Activated CD8-positive, alpha-beta memory T cell treated with anti-CD3 and anti-CD28 coated beads, Interleukin-2, amount 10 ng/mL, durations not matched to agents 7 days and 5 days (primary cell): ENCODE measurements at regions not wholly inside any gene's neighbourhood (a gene's known extent, or its start where the extent isn't known, plus 50 kb on each side); places are given as distances from the start of the nearest gene placed in this dataset.
"Not testable (repeated sequence)": the region's sequence is repeated elsewhere in the genome, so short reads cannot be mapped to it uniquely, and the experiment has no call there.

Source experiments
- ATAC-seq: fragments of 150-1000 bp; cut with Tn5 transposase; one replicate; pipeline ENCODE4 v1.10.0; 2021; ENCODE audit warnings: moderate library complexity
- CTCF ChIA-PET: fragments of 350-600 bp; sonication (Branson Sonifier 250); formaldehyde crosslinking; loops from one replicate; lab custom pipeline; 2021; ENCODE audit warnings: antibody characterized with exemption; lab: Charles Lee
- DNase-seq: peaks from one replicate; pipeline ENCODE4 v3.0.0-alpha.2; 2020
- H3K27ac Mint-ChIP-seq: one replicate; pipeline ENCODE4 v1.8.0; 2021; ENCODE audit warnings: mild to moderate bottlenecking, mixed read lengths
- H3K27me3 Mint-ChIP-seq: one replicate; pipeline ENCODE4 v1.8.0; 2021; ENCODE audit warnings: mixed read lengths
- H3K36me3 Mint-ChIP-seq: one replicate; pipeline ENCODE4 v1.8.0; 2021; ENCODE audit warnings: mild to moderate bottlenecking, mixed read lengths
- H3K4me1 Mint-ChIP-seq: one replicate; pipeline ENCODE4 v1.8.0; 2021; ENCODE audit warnings: mixed read lengths
- H3K4me3 Mint-ChIP-seq: one replicate; pipeline ENCODE4 v1.8.0; 2021; ENCODE audit warnings: mild to moderate bottlenecking, moderate library complexity, mixed read lengths
- H3K9me3 Mint-ChIP-seq: one replicate; pipeline ENCODE4 v1.8.0; 2022; ENCODE audit warnings: low read depth, mixed read lengths

GRCh38 chr15:99799182-99799853, 66.1 kb upstream of the LYSMD4 start:
- CTCF ChIA-PET, result not testable (repeated sequence)

GRCh38 chr15:99796940-99797870, 64.0 kb upstream of the LYSMD4 start:
- H3K4me1 Mint-ChIP-seq, H3K9me3 Mint-ChIP-seq, ATAC-seq, H3K27me3 Mint-ChIP-seq, DNase-seq, H3K4me3 Mint-ChIP-seq, CTCF ChIA-PET, H3K27ac Mint-ChIP-seq, H3K36me3 Mint-ChIP-seq: not testable (repeated sequence)

More at GRCh38 chr15:99799182-99799853, 66.1 kb upstream of the LYSMD4 start:
- DNase-seq, ATAC-seq, H3K4me3 Mint-ChIP-seq, H3K27me3 Mint-ChIP-seq, H3K4me1 Mint-ChIP-seq, H3K27ac Mint-ChIP-seq, H3K36me3 Mint-ChIP-seq, H3K9me3 Mint-ChIP-seq: not testable (repeated sequence)

- H3K9me3 Mint-ChIP-seq, H3K36me3 Mint-ChIP-seq, CTCF ChIA-PET, H3K4me1 Mint-ChIP-seq, DNase-seq, H3K4me3 Mint-ChIP-seq, H3K27ac Mint-ChIP-seq, ATAC-seq: not testable (repeated sequence)
- peaks cover 15% of the 10 kb centered on the region for H3K27me3 Mint-ChIP-seq
Observed at GRCh38 chr15:99791881-99792807, 58.9 kb upstream of the LYSMD4 start.

- CTCF ChIA-PET, H3K36me3 Mint-ChIP-seq, H3K9me3 Mint-ChIP-seq, ATAC-seq, H3K27ac Mint-ChIP-seq, DNase-seq, H3K4me1 Mint-ChIP-seq, H3K4me3 Mint-ChIP-seq: not testable (repeated sequence)
- peaks cover 23% of the 10 kb centered on the region for H3K27me3 Mint-ChIP-seq
Observed at GRCh38 chr15:99790751-99791150, 57.5 kb upstream of the LYSMD4 start.

- Mint-ChIP-seq H3K27ac (no peak overlapping the region), H3K27me3 (peaks cover 23% of the 10 kb centered on the region), H3K4me3 (no peak overlapping the region), H3K36me3 (no peaks in the 10 kb centered on the region), H3K4me1 (no peaks in the 10 kb centered on the region), H3K9me3 (no peaks in the 10 kb centered on the region)
- CTCF ChIA-PET, result interaction anchor here (0.8 kb wide), 1 partner anchor 154 kb away, joined by 4 read pairs; no protein-coding TSS in a partner anchor
- ATAC-seq (no peak), DNase-seq (no peak)
Observed at GRCh38 chr15:99788156-99788555, 54.9 kb upstream of the LYSMD4 start.

GRCh38 chr15:99784800-99785199, 51.6 kb upstream of the LYSMD4 start:
- H3K27ac Mint-ChIP-seq, CTCF ChIA-PET, H3K4me1 Mint-ChIP-seq, H3K36me3 Mint-ChIP-seq, H3K9me3 Mint-ChIP-seq, ATAC-seq, H3K4me3 Mint-ChIP-seq, DNase-seq: not testable (repeated sequence)
- H3K27me3 Mint-ChIP-seq, result peaks cover 33% of the 10 kb centered on the region

GRCh38 chr15:99783918-99784619, 50.8 kb upstream of the LYSMD4 start:
- H3K4me3 Mint-ChIP-seq, CTCF ChIA-PET, ATAC-seq, DNase-seq, H3K36me3 Mint-ChIP-seq, H3K27ac Mint-ChIP-seq, H3K9me3 Mint-ChIP-seq, H3K4me1 Mint-ChIP-seq: not testable (repeated sequence)
- peaks cover 29% of the 10 kb centered on the region for H3K27me3 Mint-ChIP-seq
